A549 (cell line): ENCODE measurements at regions not wholly inside any gene's neighbourhood (a gene's known extent, or its start where the extent isn't known, plus 50 kb on each side); places are given as distances from the start of the nearest gene placed in this dataset.

Source experiments
- ATAC-seq, 2 experiments: fragments of 200-7000 bp in 1 of 2; fragments of >200 bp in 1 of 2; cut with Nextera tagmentation in 1 of 2; cut with Tn5 transposase in 1 of 2; 3 replicates each; pipeline versions ENCODE4 v1.8.0 to v1.9.1; 2018 to 2020; ENCODE audit warnings: mild to moderate bottlenecking in 1 of 2, moderate library complexity in 1 of 2
- CTCF ChIA-PET: fragments of 300-600 bp; sonication (Branson Sonifier 250); formaldehyde crosslinking; extraction: SDS; loops from one replicate; lab custom pipeline; 2021; ENCODE audit warnings: antibody characterized with exemption, inconsistent platforms; lab: Yijun Ruan, JAX
- POLR2A ChIA-PET: fragments of 350-600 bp; formaldehyde crosslinking; extraction: SDS; loops from one replicate; lab custom pipeline; 2021; ENCODE audit warnings: antibody characterized with exemption, inconsistent platforms; lab: Yijun Ruan, JAX
- DNase-seq, 2 experiments: peaks; one replicate each; pipeline versions ENCODE4 v3.0.0 to v3.0.0-alpha.2; 2011 to 2016; ENCODE audit warnings: low read depth in 1 of 2, low spot score in 1 of 2
- FAIRE-seq: peaks from 2 replicates; lab custom pipeline; 2011; peaks lifted over from hg19 to GRCh38; lab: Jason Lieb, UNC
- H3K27ac ChIP-seq, 2 experiments: fragments of >200 bp; sonication (Bioruptor Twin); formaldehyde crosslinking; 3 replicates each; pipeline ENCODE4 v1.5.1; 2016 to 2017
- H3K4me1 ChIP-seq: fragments of >200 bp; sonication (Bioruptor Twin); formaldehyde crosslinking; 3 replicates; pipeline ENCODE4 v1.6.1; 2016
- H3K4me2 ChIP-seq: fragments of >200 bp; sonication (Bioruptor Twin); formaldehyde crosslinking; 3 replicates; pipeline ENCODE4 v1.6.1; 2016
- H3K4me3 ChIP-seq: fragments of >200 bp; sonication (Bioruptor Twin); formaldehyde crosslinking; 3 replicates; pipeline ENCODE4 v1.5.1; 2016
- H3K9me3 ChIP-seq: fragments of >200 bp; sonication (Bioruptor Twin); formaldehyde crosslinking; 3 replicates; pipeline ENCODE4 v1.6.1; 2016
- BHLHE40 ChIP-seq: IDR thresholded peaks from 2 replicates; pipeline ENCODE4 v1.6.1; 2012; ENCODE audit warnings: low read depth, low read length, inconsistent platforms
- CBX2 ChIP-seq: fragments of 200-600 bp; sonication (generic); IDR thresholded peaks from 2 replicates; pipeline ENCODE4 v1.6.1; 2016; ENCODE audit warnings: low read depth, mild to moderate bottlenecking, borderline replicate concordance
- EP300 ChIP-seq, 2 experiments: fragments of >200 bp; sonication (Bioruptor Twin); formaldehyde crosslinking; IDR thresholded peaks; 2 replicates in 1 of 2; 3 replicates in 1 of 2; pipeline ENCODE4 v1.6.1; 2016 to 2017
- FOSB ChIP-seq: fragments of 250-450 bp; sonication (Bioruptor Pico); IDR thresholded peaks from 2 replicates; pipeline ENCODE4 v1.5.0; 2020; ENCODE audit warnings: mild to moderate bottlenecking, moderate library complexity
- FOXS1 ChIP-seq: fragments of 250-450 bp; sonication (Bioruptor Pico); IDR thresholded peaks from 2 replicates; pipeline ENCODE4 v1.5.0; 2020; ENCODE audit warnings: mild to moderate bottlenecking, moderate library complexity
- HDAC2 ChIP-seq: fragments of 200-600 bp; sonication (generic); IDR thresholded peaks from 2 replicates; pipeline ENCODE4 v1.6.1; 2016
- JUN ChIP-seq, 2 experiments: fragments of >200 bp; sonication (Bioruptor Twin); formaldehyde crosslinking; IDR thresholded peaks; 2 replicates in 1 of 2; 3 replicates in 1 of 2; pipeline ENCODE4 v1.6.1; 2016 to 2017
- MAFK ChIP-seq: fragments of 450-650 bp; IDR thresholded peaks from 2 replicates; pipeline ENCODE4 v1.6.1; 2014; ENCODE audit not compliant: partially characterized antibody
- MYC ChIP-seq: IDR thresholded peaks from 2 replicates; pipeline ENCODE4 v1.6.1; 2012; ENCODE audit warnings: mild to moderate bottlenecking, inconsistent platforms, low read length, improper control_type of control experiment, borderline replicate concordance
- RAD21 ChIP-seq, 2 experiments: fragments of >200 bp in 1 of 2; sonication (Bioruptor Twin) in 1 of 2; formaldehyde crosslinking in 1 of 2; IDR thresholded peaks in 1 of 2; conservative IDR thresholded peaks in 1 of 2; 2 replicates in 1 of 2; 3 replicates in 1 of 2; pipeline ENCODE4 v1.6.1; 2012 to 2018; ENCODE audit warnings: inconsistent platforms in 1 of 2
- SMC3 ChIP-seq: fragments of >200 bp; sonication (Bioruptor Twin); formaldehyde crosslinking; IDR thresholded peaks from 3 replicates; pipeline ENCODE4 v1.6.1; 2018; ENCODE audit warnings: inconsistent platforms
- TP53 ChIP-seq: fragments of 250-450 bp; sonication (Bioruptor Pico); IDR thresholded peaks from 2 replicates; pipeline ENCODE4 v1.5.0; 2021; ENCODE audit warnings: mild to moderate bottlenecking, moderate library complexity
- WGBS: methylation state at CpG from one replicate; pipeline ENCODE4 v1.1.6; 2017; ENCODE audit errors: missing lambda C conversion rate; 5-methylcytosine and 5-hydroxymethylcytosine counted together
- TF ChIP-seq, protein P1 (sequence below): fragments of >200 bp; sonication (Bioruptor Twin); formaldehyde crosslinking; IDR thresholded peaks from 3 replicates; pipeline ENCODE4 v1.5.1; 2016
- TF ChIP-seq, protein P2 (sequence below): IDR thresholded peaks from 2 replicates; pipeline ENCODE4 v1.6.1; 2012; ENCODE audit warnings: low read depth, borderline replicate concordance
- TF ChIP-seq, protein P3 (sequence below): fragments of 250-450 bp; sonication (Bioruptor Pico); IDR thresholded peaks from 2 replicates; pipeline ENCODE4 v1.5.0; 2020; ENCODE audit warnings: low read depth, mild to moderate bottlenecking, moderate library complexity

DNA sequence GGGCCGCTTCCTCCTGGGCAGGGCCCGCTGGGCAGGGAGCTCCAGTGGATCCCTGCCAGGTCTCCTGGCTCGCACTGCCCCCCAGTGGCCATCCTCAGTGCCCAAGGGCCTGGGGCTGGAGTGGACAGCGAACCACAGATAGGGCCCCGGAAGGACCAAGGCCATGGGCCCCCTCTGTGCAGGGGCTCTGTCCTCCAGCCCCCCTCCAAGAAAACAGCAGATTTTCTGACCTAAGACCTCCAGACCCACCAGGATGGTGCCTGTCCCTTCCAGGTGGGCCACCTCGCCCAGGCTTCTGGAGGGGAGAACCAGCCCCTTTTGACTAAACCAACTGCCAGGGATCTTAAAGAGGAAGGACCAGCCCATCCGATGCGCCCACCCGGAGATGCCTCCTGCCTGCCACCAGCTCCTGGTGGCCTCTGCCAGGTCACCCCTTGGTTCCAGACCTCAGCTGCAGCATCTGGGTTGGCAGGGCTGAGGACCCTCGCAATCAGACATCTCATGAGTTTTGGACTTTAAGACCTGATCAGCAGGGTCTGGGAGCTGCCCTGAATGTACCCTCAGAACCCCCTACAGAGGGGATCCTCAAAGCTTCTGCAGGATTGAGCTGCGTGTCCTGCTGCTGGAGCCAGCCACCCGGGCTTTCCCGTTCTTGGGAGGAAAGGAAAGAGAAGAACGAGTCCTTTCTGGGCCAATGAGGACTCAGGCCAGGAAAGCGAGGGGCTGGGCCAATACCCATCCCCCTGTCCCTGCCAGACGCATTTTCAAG lies 325.8 kb upstream of the DIO3 start:
- Histone ChIP-seq H3K4me1 (peaks cover 11% of the 10 kb centered on the region; the same call in 2 of the 3 replicates), H3K4me2 (peak overlapping the region; percentile 42), H3K9me3 (no peaks in the 10 kb centered on the region), H3K27ac (peak overlapping the region; percentile 69 to 85), H3K4me3 (no peak overlapping the region)
- WGBS, result 55% methylated on average over 14 of the region's 16 CpGs
- TF ChIP-seq MYC, result no peak
- TF ChIP-seq, protein P1, sequence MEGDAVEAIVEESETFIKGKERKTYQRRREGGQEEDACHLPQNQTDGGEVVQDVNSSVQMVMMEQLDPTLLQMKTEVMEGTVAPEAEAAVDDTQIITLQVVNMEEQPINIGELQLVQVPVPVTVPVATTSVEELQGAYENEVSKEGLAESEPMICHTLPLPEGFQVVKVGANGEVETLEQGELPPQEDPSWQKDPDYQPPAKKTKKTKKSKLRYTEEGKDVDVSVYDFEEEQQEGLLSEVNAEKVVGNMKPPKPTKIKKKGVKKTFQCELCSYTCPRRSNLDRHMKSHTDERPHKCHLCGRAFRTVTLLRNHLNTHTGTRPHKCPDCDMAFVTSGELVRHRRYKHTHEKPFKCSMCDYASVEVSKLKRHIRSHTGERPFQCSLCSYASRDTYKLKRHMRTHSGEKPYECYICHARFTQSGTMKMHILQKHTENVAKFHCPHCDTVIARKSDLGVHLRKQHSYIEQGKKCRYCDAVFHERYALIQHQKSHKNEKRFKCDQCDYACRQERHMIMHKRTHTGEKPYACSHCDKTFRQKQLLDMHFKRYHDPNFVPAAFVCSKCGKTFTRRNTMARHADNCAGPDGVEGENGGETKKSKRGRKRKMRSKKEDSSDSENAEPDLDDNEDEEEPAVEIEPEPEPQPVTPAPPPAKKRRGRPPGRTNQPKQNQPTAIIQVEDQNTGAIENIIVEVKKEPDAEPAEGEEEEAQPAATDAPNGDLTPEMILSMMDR, result peak; percentile 89
- TF ChIP-seq RAD21 (conservative IDR thresholded peaks at IDR 0.05 in 1 of 2, IDR thresholded peaks at IDR 0.05 in 1 of 2), result peak; percentile 93 to 97
- TF ChIP-seq SMC3, result peak; percentile 97
- no peak for TF ChIP-seq JUN (IDR thresholded peaks at IDR 0.05)
- TF ChIP-seq, protein P2, sequence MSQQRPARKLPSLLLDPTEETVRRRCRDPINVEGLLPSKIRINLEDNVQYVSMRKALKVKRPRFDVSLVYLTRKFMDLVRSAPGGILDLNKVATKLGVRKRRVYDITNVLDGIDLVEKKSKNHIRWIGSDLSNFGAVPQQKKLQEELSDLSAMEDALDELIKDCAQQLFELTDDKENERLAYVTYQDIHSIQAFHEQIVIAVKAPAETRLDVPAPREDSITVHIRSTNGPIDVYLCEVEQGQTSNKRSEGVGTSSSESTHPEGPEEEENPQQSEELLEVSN, result no peak
- TF ChIP-seq FOXS1 (CRISPR knock-in tag), result no peak
- DNase-seq (peak; percentile 70 to 78), ATAC-seq (peak; percentile 90 to 98), FAIRE-seq (peak; percentile 68)
- ChIA-PET CTCF (interaction anchor here (0.5 to 3.9 kb wide), 87 partner anchors 9 to 846 kb away, joined by 3 to 34 read pairs (median 4); partner anchors contain the start of gene RTL1), POLR2A (no interaction called here)

DNA sequence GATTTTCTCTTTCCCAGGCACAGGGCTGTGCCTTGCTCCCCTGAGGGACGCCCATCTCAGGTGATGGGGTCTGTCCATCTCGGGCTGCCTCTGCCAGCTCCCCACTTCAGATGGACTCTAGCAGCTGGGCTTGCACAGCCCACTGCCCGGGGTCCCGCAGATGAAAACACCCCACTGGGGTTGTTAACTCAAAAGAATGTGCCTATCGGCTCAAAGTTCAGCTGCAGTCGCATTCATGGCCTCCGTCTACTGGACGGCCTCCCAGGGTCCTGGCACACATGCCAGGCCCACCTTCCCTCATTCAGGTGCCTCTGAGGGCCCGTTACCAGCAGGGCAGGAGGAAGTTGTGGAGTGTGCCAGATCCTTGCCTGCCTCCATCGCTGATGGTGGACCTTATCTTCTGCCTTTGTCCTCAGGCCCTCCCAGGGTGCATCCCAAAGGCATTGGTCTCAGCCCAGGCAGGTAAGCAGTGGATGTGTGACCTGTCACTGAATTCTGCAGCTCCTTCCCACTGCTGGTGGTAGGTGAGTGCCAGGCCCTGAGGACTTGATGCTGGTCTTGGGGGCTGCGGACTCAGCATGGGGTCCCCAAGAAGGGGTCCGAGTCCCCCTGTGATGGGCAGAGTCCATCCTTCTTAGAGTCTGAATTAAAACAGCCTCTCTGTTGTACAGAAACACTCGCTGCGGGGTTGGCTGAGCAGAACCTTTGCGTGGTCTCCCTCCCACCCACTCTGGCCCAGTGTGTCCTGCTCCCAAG lies 324.6 kb upstream of the DIO3 start:
- peak overlapping the region in 1 of 2 experiments; percentile 85; a peak in 2 of 6 replicates for H3K27ac ChIP-seq
- DNase-seq, result no peak
- no peak for ATAC-seq
- no peak for TF ChIP-seq FOSB (CRISPR knock-in tag)
- TF ChIP-seq, protein P3, sequence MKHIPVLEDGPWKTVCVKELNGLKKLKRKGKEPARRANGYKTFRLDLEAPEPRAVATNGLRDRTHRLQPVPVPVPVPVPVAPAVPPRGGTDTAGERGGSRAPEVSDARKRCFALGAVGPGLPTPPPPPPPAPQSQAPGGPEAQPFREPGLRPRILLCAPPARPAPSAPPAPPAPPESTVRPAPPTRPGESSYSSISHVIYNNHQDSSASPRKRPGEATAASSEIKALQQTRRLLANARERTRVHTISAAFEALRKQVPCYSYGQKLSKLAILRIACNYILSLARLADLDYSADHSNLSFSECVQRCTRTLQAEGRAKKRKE (CRISPR knock-in tag), result no peak
- H3K9me3 ChIP-seq, result no peaks in the 10 kb centered on the region
- H3K4me3 ChIP-seq, result no peak overlapping the region
- POLR2A ChIA-PET, result no interaction called here
- CTCF ChIA-PET, result interaction anchor here (0.8 to 3.9 kb wide), 7 partner anchors 13 to 592 kb away, joined by 3 to 34 read pairs (median 3); no protein-coding TSS in a partner anchor
- FAIRE-seq, result no peak
- H3K4me2 ChIP-seq, result no peak overlapping the region
- H3K4me1 ChIP-seq, result peaks cover 10% of the 10 kb centered on the region; the same call in 2 of the 3 replicates
- WGBS, result 85% methylated on average over 15 of the region's 15 CpGs

DNA sequence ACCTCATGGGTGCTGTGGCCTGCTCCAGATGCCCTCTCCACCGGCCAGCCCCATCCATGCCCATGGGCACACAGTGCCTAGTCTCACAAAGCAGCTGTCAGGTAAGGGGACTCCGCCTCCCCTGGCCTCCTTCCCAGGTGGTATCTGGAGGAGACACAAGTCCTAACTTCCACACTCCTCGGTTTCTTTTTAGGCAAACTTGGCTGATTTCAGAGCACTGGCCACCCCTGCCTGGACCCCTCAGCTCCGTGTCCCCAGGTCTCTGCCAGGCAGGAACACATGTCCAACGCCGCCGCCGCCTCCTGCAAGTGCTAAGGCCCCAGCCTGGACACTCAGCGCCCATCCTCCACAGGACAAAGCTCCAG lies 324.1 kb upstream of the DIO3 start:
- H3K9me3 ChIP-seq, result no peaks in the 10 kb centered on the region
- no peak for FAIRE-seq
- no peak for ATAC-seq
- ChIA-PET CTCF (interaction anchor here (0.8 to 3.9 kb wide), 6 partner anchors 10 to 593 kb away, joined by 3 to 34 read pairs (median 3); no protein-coding TSS in a partner anchor), POLR2A (no interaction called here)
- H3K27ac ChIP-seq, result peak overlapping the region in 1 of 2 experiments; percentile 85; a peak in 2 of 6 replicates
- H3K4me1 ChIP-seq, result peaks cover 10% of the 10 kb centered on the region; the same call in 2 of the 3 replicates
- H3K4me2 ChIP-seq, result no peak overlapping the region
- 95% methylated on average over 8 of the region's 9 CpGs for WGBS
- TF ChIP-seq MAFK (no peak), TP53 (CRISPR knock-in tag) (no peak), EP300 (IDR thresholded peaks at IDR 0.05) (no peak), BHLHE40 (no peak), HDAC2 (no peak), MYC (no peak), CBX2 (no peak)
- TF ChIP-seq, all 56 proteins: peak for 0
- no peak for DNase-seq
- no peak overlapping the region for H3K4me3 ChIP-seq
